LNCaP clone FGC (cell line): ENCODE measurements at regions not wholly inside any gene's neighbourhood (a gene's known extent, or its start where the extent isn't known, plus 50 kb on each side); places are given as distances from the start of the nearest gene placed in this dataset.

Experiments used
- DNase-seq: peaks from one replicate; pipeline ENCODE4 v3.0.0-alpha.2; 2011; ENCODE audit warnings: low read depth
- H3K4me3 ChIP-seq: 2 replicates; pipeline ENCODE4 v1.5.1; 2011; ENCODE audit warnings: mild to moderate bottlenecking, low read depth, low read length, control low read depth
- CTCF ChIP-seq: IDR thresholded peaks from 2 replicates; pipeline ENCODE4 v1.5.1; 2012; ENCODE audit warnings: mild to moderate bottlenecking; ENCODE audit not compliant: control insufficient read depth, insufficient read depth; ENCODE audit errors: extremely low read depth

GRCh38 chr12:53887006-53887405, 51.6 kb upstream of the HOXC13 start:
- DNase-seq = no peak
- no peak overlapping the region for H3K4me3 ChIP-seq
- no peak for TF ChIP-seq CTCF

DNA sequence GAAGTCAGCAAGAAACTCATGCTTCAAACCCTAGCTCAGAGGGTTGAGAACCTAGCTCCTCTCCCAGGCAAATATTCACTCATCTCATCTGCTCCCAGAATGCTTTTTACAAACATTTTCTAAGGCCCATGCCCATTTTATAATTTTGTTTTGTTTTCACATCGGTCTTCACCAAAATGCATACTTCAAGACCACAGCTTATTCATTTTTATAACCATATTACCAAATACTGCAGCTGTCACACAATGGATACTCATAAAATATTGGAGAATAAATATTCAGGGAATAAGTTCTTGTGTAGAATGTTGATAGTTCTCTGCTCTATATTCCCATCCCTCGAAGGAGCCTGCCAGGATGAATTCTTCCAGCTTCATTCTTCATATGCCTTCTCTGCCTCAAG, 50.8 kb upstream of the HOXC13 start:
- no peak overlapping the region for H3K4me3 ChIP-seq
- no peak for TF ChIP-seq CTCF
- no peak for DNase-seq
